Fibroblast of lung (primary cell): ENCODE measurements at regions not wholly inside any gene's neighbourhood (a gene's known extent, or its start where the extent isn't known, plus 50 kb on each side); places are given as distances from the start of the nearest gene placed in this dataset.

Source experiments
- DNase-seq, 2 donors: peaks; one replicate each; pipeline versions ENCODE4 v3.0.0 to v3.0.0-alpha.2; 2010; ENCODE audit warnings: low read depth in 2 of 2
- H2AFZ ChIP-seq: 2 replicates; pipeline ENCODE4 v1.5.1; 2012; ENCODE audit warnings: low read length, control low read depth, inconsistent platforms
- H3K27ac ChIP-seq: 2 replicates; pipeline ENCODE4 v1.5.1; 2011; ENCODE audit warnings: low read length, control low read depth; ENCODE audit not compliant: insufficient read depth
- H3K27me3 ChIP-seq: 2 replicates; pipeline ENCODE4 v1.5.1; 2011; ENCODE audit warnings: mild to moderate bottlenecking, low read length; ENCODE audit not compliant: control insufficient read depth, insufficient read depth
- H3K36me3 ChIP-seq: 2 replicates; pipeline ENCODE4 v1.5.1; 2011; ENCODE audit warnings: low read length; ENCODE audit not compliant: control insufficient read depth, insufficient read depth
- H3K4me1 ChIP-seq: 2 replicates; pipeline ENCODE4 v1.5.1; 2011; ENCODE audit warnings: low read length; ENCODE audit not compliant: control insufficient read depth, insufficient read depth; ENCODE audit errors: extremely low read depth
- H3K4me2 ChIP-seq: 2 replicates; pipeline ENCODE4 v1.5.1; 2011; ENCODE audit warnings: low read length, control low read depth; ENCODE audit not compliant: insufficient read depth; ENCODE audit errors: extremely low read depth
- H3K4me3 ChIP-seq, 4 experiments: fragments of 200-600 bp in 1 of 4; sonication (generic) in 1 of 4; replicated peaks in 1 of 4; 2 replicates each; pipeline ENCODE4 v1.5.1; 2011 to 2016; ENCODE audit warnings: low read length in 4 of 4, low read depth in 3 of 4, mild to moderate bottlenecking in 3 of 4, control low read depth in 2 of 4, inconsistent platforms in 1 of 4, mixed read lengths in 1 of 4; ENCODE audit not compliant: insufficient read depth in 1 of 4; ENCODE audit errors: control extremely low read depth in 1 of 4
- H3K79me2 ChIP-seq: 2 replicates; pipeline ENCODE4 v1.5.1; 2012; ENCODE audit warnings: mild to moderate bottlenecking, low read length, inconsistent platforms; ENCODE audit not compliant: control insufficient read depth, insufficient read depth
- H3K9ac ChIP-seq: 2 replicates; pipeline ENCODE4 v1.5.1; 2011; ENCODE audit warnings: mild to moderate bottlenecking, low read length, control low read depth; ENCODE audit not compliant: insufficient read depth
- H3K9me3 ChIP-seq: 2 replicates; pipeline ENCODE4 v1.5.1; 2012; ENCODE audit warnings: low read depth, low read length; ENCODE audit not compliant: control insufficient read depth, insufficient read depth
- H4K20me1 ChIP-seq: 2 replicates; pipeline ENCODE4 v1.5.1; 2011; ENCODE audit warnings: low read length; ENCODE audit not compliant: control insufficient read depth, insufficient read depth; ENCODE audit errors: extremely low read depth
- CTCF ChIP-seq, 2 donors: IDR thresholded peaks in 1 of 2; conservative IDR thresholded peaks in 1 of 2; 1 replicate in 1 of 2; 2 replicates in 1 of 2; pipeline ENCODE4 v1.5.1; 2011 to 2012; ENCODE audit warnings: low read length in 2 of 2, control low read depth in 1 of 2, inconsistent platforms in 1 of 2, low read depth in 1 of 2, mild to moderate bottlenecking in 1 of 2
- EZH2 ChIP-seq: IDR thresholded peaks from 2 replicates; pipeline ENCODE4 v1.5.1; 2012; ENCODE audit warnings: low read length, control low read depth, mild to moderate bottlenecking; ENCODE audit errors: missing control alignments

GRCh38 chr6:164982389-164982788 lies 327.0 kb downstream of the C6orf118 start:
- H4K20me1 ChIP-seq = no peaks in the 10 kb centered on the region
- H3K79me2 ChIP-seq = no peaks in the 10 kb centered on the region
- no peak overlapping the region for H3K4me2 ChIP-seq
- no peaks in the 10 kb centered on the region for H3K36me3 ChIP-seq
- no peak overlapping the region for H3K9ac ChIP-seq
- no peaks in the 10 kb centered on the region for H3K27me3 ChIP-seq
- TF ChIP-seq CTCF (conservative IDR thresholded peaks at IDR 0.05 in 1 of 2, IDR thresholded peaks at IDR 0.05 in 1 of 2; ENCODE audit: low read depth in 1 of 2, low read length in 2 of 2) (no peak), EZH2 (no peak)
- no peaks in the 10 kb centered on the region for H3K9me3 ChIP-seq
- no peak overlapping the region for H2AFZ ChIP-seq
- no peak overlapping the region for H3K4me3 ChIP-seq
- H3K4me1 ChIP-seq = no peaks in the 10 kb centered on the region
- no peak for DNase-seq
- H3K27ac ChIP-seq = no peak overlapping the region

- Histone ChIP-seq H3K9ac (no peak overlapping the region), H3K4me3 (no peak overlapping the region), H3K4me2 (no peak overlapping the region), H3K27me3 (no peaks in the 10 kb centered on the region), H3K9me3 (no peaks in the 10 kb centered on the region), H3K79me2 (no peaks in the 10 kb centered on the region), H2AFZ (no peak overlapping the region), H3K36me3 (no peaks in the 10 kb centered on the region), H3K27ac (no peak overlapping the region), H3K4me1 (no peaks in the 10 kb centered on the region), H4K20me1 (no peaks in the 10 kb centered on the region)
- DNase-seq = no peak
- TF ChIP-seq CTCF (conservative IDR thresholded peaks at IDR 0.05 in 1 of 2, IDR thresholded peaks at IDR 0.05 in 1 of 2; ENCODE audit: low read depth in 1 of 2, low read length in 2 of 2) = no peak
- no peak for TF ChIP-seq EZH2
Observed at GRCh38 chr6:164967102-164967501, 342.3 kb downstream of the C6orf118 start.

- H4K20me1 ChIP-seq = no peaks in the 10 kb centered on the region
- H3K27me3 ChIP-seq = no peaks in the 10 kb centered on the region
- no peak overlapping the region for H3K4me3 ChIP-seq
- no peak overlapping the region for H2AFZ ChIP-seq
- DNase-seq = no peak
- H3K9me3 ChIP-seq = no peaks in the 10 kb centered on the region
- H3K4me2 ChIP-seq = no peak overlapping the region
- no peaks in the 10 kb centered on the region for H3K4me1 ChIP-seq
- no peaks in the 10 kb centered on the region for H3K36me3 ChIP-seq
- TF ChIP-seq CTCF (conservative IDR thresholded peaks at IDR 0.05 in 1 of 2, IDR thresholded peaks at IDR 0.05 in 1 of 2; ENCODE audit: low read depth in 1 of 2, low read length in 2 of 2) = no peak
- no peak for TF ChIP-seq EZH2
- H3K9ac ChIP-seq = no peak overlapping the region
- no peaks in the 10 kb centered on the region for H3K79me2 ChIP-seq
- no peak overlapping the region for H3K27ac ChIP-seq
Observed at GRCh38 chr6:164962805-164963204, 346.6 kb downstream of the C6orf118 start.
